K562 (cell line): ENCODE measurements at regions not wholly inside any gene's neighbourhood (a gene's known extent, or its start where the extent isn't known, plus 50 kb on each side); places are given as distances from the start of the nearest gene placed in this dataset.

Experiments used
- ATAC-seq: fragments of 200-7000 bp; cut with Tn5 transposase; 3 replicates; pipeline ENCODE4 v1.9.1; 2020; ENCODE audit warnings: moderate library complexity
- BruUV-seq: library from RNA; stranded (reverse); fragments of 400-500 nt; replicated peaks from 2 replicates; lab custom pipeline; 2021; lab: Mats Ljungman, UMichigan
- CTCF ChIA-PET: fragments of 300-600 bp; formaldehyde crosslinking; extraction: SDS; loops from one replicate; lab custom pipeline; 2021; ENCODE audit warnings: low intra/inter-chr PET ratio; lab: Yijun Ruan, JAX
- POLR2A ChIA-PET: fragments of 300-600, 350-650 bp; sonication (Branson Sonifier 250); formaldehyde crosslinking; extraction: SDS; loops from one replicate; lab custom pipeline; 2021; ENCODE audit warnings: antibody characterized with exemption, inconsistent platforms; lab: Yijun Ruan, JAX
- DNase-seq, 4 experiments: peaks; one replicate each; pipeline versions ENCODE4 v3.0.0 to v3.0.0-alpha.2; 2011 to 2018; ENCODE audit warnings: low spot score in 3 of 4, mixed read lengths in 3 of 4; ENCODE audit errors: extremely low read depth in 1 of 4
- FAIRE-seq: peaks from 2 replicates; lab custom pipeline; 2011; peaks lifted over from hg19 to GRCh38; lab: Jason Lieb, UNC
- H2AFZ ChIP-seq: 2 replicates; pipeline ENCODE4 v1.6.0; 2011; ENCODE audit warnings: low read depth, low read length, control low read depth, inconsistent platforms
- H3K27ac ChIP-seq: fragments of 200-600 bp; 3 replicates; pipeline ENCODE4 v1.8.0; 2011; ENCODE audit warnings: low read depth, mild to moderate bottlenecking, control low read depth, inconsistent platforms, low read length, moderate library complexity, mixed read lengths; ENCODE audit errors: extremely low read depth
- H3K27me3 ChIP-seq, 2 experiments: fragments of 300-600 bp in 1 of 2; 2 replicates in 1 of 2; 3 replicates in 1 of 2; pipeline versions ENCODE4 v1.6.0 to v1.8.0; 2011; ENCODE audit warnings: inconsistent platforms in 2 of 2, low read length in 2 of 2, mild to moderate bottlenecking in 1 of 2, mixed read lengths in 1 of 2, moderate library complexity in 1 of 2; ENCODE audit not compliant: control insufficient read depth in 2 of 2, insufficient read depth in 2 of 2
- H3K36me3 ChIP-seq: fragments of 300-600 bp; 3 replicates; pipeline ENCODE4 v1.8.0; 2011; ENCODE audit warnings: mild to moderate bottlenecking, low read length, inconsistent platforms; ENCODE audit not compliant: control insufficient read depth, insufficient read depth
- H3K4me1 ChIP-seq, 2 experiments: fragments of 200-600 bp in 1 of 2; replicated peaks in 1 of 2; 2 replicates in 1 of 2; 3 replicates in 1 of 2; pipeline versions ENCODE4 v1.5.1 to v1.8.0; 2011; ENCODE audit warnings: inconsistent platforms in 2 of 2, low read length in 2 of 2, mild to moderate bottlenecking in 1 of 2, mixed read lengths in 1 of 2, moderate library complexity in 1 of 2; ENCODE audit not compliant: control insufficient read depth in 2 of 2, insufficient read depth in 2 of 2
- H3K4me2 ChIP-seq: 2 replicates; pipeline ENCODE4 v1.6.1; 2011; ENCODE audit warnings: low read length, control low read depth, inconsistent platforms, mixed read lengths; ENCODE audit not compliant: insufficient read depth
- H3K4me3 ChIP-seq: fragments of 200-600 bp; sonication (generic), shearing (Covaris generic); 2 replicates; pipeline ENCODE4 v1.5.1; 2016; ENCODE audit warnings: control low read depth, inconsistent platforms
- H3K79me2 ChIP-seq: fragments of 200-600 bp; 3 replicates; pipeline ENCODE4 v1.8.0; 2011; ENCODE audit warnings: low read length, inconsistent platforms; ENCODE audit not compliant: control insufficient read depth, insufficient read depth
- H3K9ac ChIP-seq, 2 experiments: 2 replicates each; pipeline versions ENCODE4 v1.6.0 to v1.6.1; 2011; ENCODE audit warnings: low read depth in 2 of 2, low read length in 2 of 2, control low read depth in 1 of 2, inconsistent platforms in 1 of 2, mild to moderate bottlenecking in 1 of 2, mixed read lengths in 1 of 2; ENCODE audit not compliant: insufficient read depth in 1 of 2
- H3K9me1 ChIP-seq: one replicate; pipeline ENCODE4 v1.6.0; 2011; ENCODE audit warnings: inconsistent platforms, mild to moderate bottlenecking, low read length, moderate library complexity; ENCODE audit not compliant: control insufficient read depth, insufficient read depth
- H3K9me3 ChIP-seq: replicated peaks from 2 replicates; pipeline ENCODE4 v1.5.1; 2011; ENCODE audit warnings: low read depth, low read length, inconsistent platforms; ENCODE audit not compliant: control insufficient read depth, insufficient read depth
- H4K20me1 ChIP-seq: replicated peaks from 2 replicates; pipeline ENCODE4 v1.6.1; 2011; ENCODE audit warnings: low read length, inconsistent platforms, mixed read lengths; ENCODE audit not compliant: control insufficient read depth, insufficient read depth
- CSDE1 ChIP-seq, 2 experiments: fragments of 450-650 bp; IDR thresholded peaks; 2 replicates each; pipeline ENCODE4 v1.6.1; 2016; ENCODE audit warnings: mild to moderate bottlenecking in 1 of 2
- FOSL1 ChIP-seq: fragments of 200-800 bp; sonication (Bioruptor generic); conservative IDR thresholded peaks from 2 replicates; pipeline ENCODE4 v1.6.1; 2016; ENCODE audit warnings: missing genetic modification characterization, missing compliant biosample characterization
- FOXA1 ChIP-seq: fragments of 450-650 bp; IDR thresholded peaks from 2 replicates; pipeline ENCODE4 v1.6.1; 2016; ENCODE audit warnings: mild to moderate bottlenecking, borderline replicate concordance
- HBP1 ChIP-seq: fragments of 450-650 bp; formaldehyde crosslinking; IDR thresholded peaks from 2 replicates; pipeline ENCODE4 v1.4.0; 2022; ENCODE audit warnings: missing genetic modification characterization
- HINFP ChIP-seq: fragments of 450-650 bp; conservative IDR thresholded peaks from 2 replicates; pipeline ENCODE4 v1.6.1; 2016; ENCODE audit warnings: missing genetic modification characterization, low read depth, mild to moderate bottlenecking, control low read depth, missing compliant biosample characterization
- KAT2B ChIP-seq: IDR thresholded peaks from one replicate; pipeline ENCODE4 v1.6.1; 2012; ENCODE audit warnings: low read depth, mild to moderate bottlenecking, control low read depth, inconsistent platforms, low read length, moderate library complexity
- RFX7 ChIP-seq: fragments of 250-450 bp; sonication (Bioruptor Pico); IDR thresholded peaks from 2 replicates; pipeline ENCODE4 v1.5.1; 2021; ENCODE audit warnings: mild to moderate bottlenecking
- SMARCA4 ChIP-seq: fragments of 450-650 bp; IDR thresholded peaks from 2 replicates; pipeline ENCODE4 v1.6.1; 2016
- SMARCA5 ChIP-seq: fragments of 450-650 bp; IDR thresholded peaks from 2 replicates; pipeline ENCODE4 v1.6.1; 2016
- SNIP1 ChIP-seq: fragments of 450-650 bp; IDR thresholded peaks from 2 replicates; pipeline ENCODE4 v1.7.1; 2017; ENCODE audit warnings: low read depth, mild to moderate bottlenecking
- STAG1 ChIP-seq: sonication (generic); formaldehyde crosslinking; IDR thresholded peaks from 2 replicates; pipeline ENCODE4 v1.5.0; 2020; ENCODE audit warnings: missing genetic modification reagents, borderline replicate concordance
- TEAD2 ChIP-seq: fragments of 450-650 bp; IDR thresholded peaks from 2 replicates; pipeline ENCODE4 v1.6.1; 2016; ENCODE audit warnings: missing genetic modification characterization, control low read depth, missing compliant biosample characterization
- ZC3H8 ChIP-seq: fragments of 450-650 bp; IDR thresholded peaks from 2 replicates; pipeline ENCODE4 v1.6.1; 2017
- ZNF24 ChIP-seq: fragments of 450-650 bp; IDR thresholded peaks from 2 replicates; pipeline ENCODE4 v1.6.1; 2016
- ZNF77 ChIP-seq: fragments of 250-450 bp; sonication (Bioruptor Pico); IDR thresholded peaks from 2 replicates; pipeline ENCODE4 v1.5.0; 2020
- WGBS: fragments of 100-300 bp; shearing (Covaris generic); methylation state at CpG from one replicate; pipeline ENCODE4 v1.1.6; 2016; ENCODE audit warnings: low coverage, mixed read lengths; ENCODE audit not compliant: insufficient coverage; ENCODE audit errors: missing lambda C conversion rate; 5-methylcytosine and 5-hydroxymethylcytosine counted together
- in situ Hi-C: fragments of 300-500 bp; cut with MboI; formaldehyde crosslinking; loops from 4 replicates; pipeline ENCODE4 v1.15.0; 2018; ENCODE audit warnings: inconsistent platforms, mixed read lengths
- intact Hi-C: fragments of 100-400 bp; cut with micrococcal nuclease; formaldehyde crosslinking; loops from 2 replicates; pipeline ENCODE4 v1.14.2; 2022
- TF ChIP-seq, protein P1 (sequence below), 2 experiments: IDR thresholded peaks; 2 replicates each; pipeline ENCODE4 v1.6.1; 2011; ENCODE audit warnings: borderline replicate concordance in 1 of 2, control low read depth in 1 of 2, low read depth in 1 of 2, low read length in 1 of 2, mild to moderate bottlenecking in 1 of 2, mixed read lengths in 1 of 2, moderate library complexity in 1 of 2; ENCODE audit not compliant: insufficient read depth in 1 of 2, insufficient read length in 1 of 2, poor library complexity in 1 of 2, severe bottlenecking in 1 of 2; ENCODE audit errors: extremely low read depth in 1 of 2

- no peak for TF ChIP-seq ZNF77 (CRISPR knock-in tag)
- TF ChIP-seq ZC3H8 = no peak
- no peak for TF ChIP-seq FOSL1
- no peak for TF ChIP-seq KAT2B
- TF ChIP-seq TEAD2 (tag) = no peak
- TF ChIP-seq RFX7 = no peak
- TF ChIP-seq HINFP (tag) = no peak
- TF ChIP-seq, protein P1, sequence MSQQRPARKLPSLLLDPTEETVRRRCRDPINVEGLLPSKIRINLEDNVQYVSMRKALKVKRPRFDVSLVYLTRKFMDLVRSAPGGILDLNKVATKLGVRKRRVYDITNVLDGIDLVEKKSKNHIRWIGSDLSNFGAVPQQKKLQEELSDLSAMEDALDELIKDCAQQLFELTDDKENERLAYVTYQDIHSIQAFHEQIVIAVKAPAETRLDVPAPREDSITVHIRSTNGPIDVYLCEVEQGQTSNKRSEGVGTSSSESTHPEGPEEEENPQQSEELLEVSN (IDR thresholded peaks at IDR 0.05; ENCODE audit: borderline replicate concordance in 1 of 2, extremely low read depth in 1 of 2, insufficient read depth in 1 of 2, insufficient read length in 1 of 2, low read depth in 1 of 2, low read length in 1 of 2, poor library complexity in 1 of 2, severe bottlenecking in 1 of 2) = no peak
- no peak for TF ChIP-seq SNIP1
- no peak for TF ChIP-seq SMARCA5
- no peak for TF ChIP-seq FOXA1
- TF ChIP-seq STAG1 (CRISPR knock-in tag) = no peak
- no peak for TF ChIP-seq HBP1 (CRISPR knock-in tag)
- no peak for TF ChIP-seq SMARCA4
- TF ChIP-seq CSDE1 (IDR thresholded peaks at IDR 0.05) = no peak
- no peak for TF ChIP-seq ZNF24
- ChIA-PET POLR2A (interaction anchor here (1.0 kb wide), 1 partner anchor 18 kb away, joined by 3 read pairs; no protein-coding TSS in a partner anchor), CTCF (no interaction called here)
- H2AFZ ChIP-seq = no peak overlapping the region
- H3K4me1 ChIP-seq = no peaks in the 10 kb centered on the region
- no TSS peak for BruUV-seq
- H3K4me2 ChIP-seq = no peak overlapping the region
- H3K79me2 ChIP-seq = no peaks in the 10 kb centered on the region
- H3K9me3 ChIP-seq = no peaks in the 10 kb centered on the region
- in situ Hi-C loops = no loop called here
- H4K20me1 ChIP-seq = no peaks in the 10 kb centered on the region
- H3K36me3 ChIP-seq = no peaks in the 10 kb centered on the region
- ATAC-seq (no peak), DNase-seq (no peak), FAIRE-seq (no peak)
- H3K4me3 ChIP-seq = no peak overlapping the region
- H3K27me3 ChIP-seq = no peaks in the 10 kb centered on the region
- no peaks in the 10 kb centered on the region for H3K9me1 ChIP-seq
- WGBS = 0% methylated on average over 1 of the region's 1 CpG
- no peak overlapping the region for H3K9ac ChIP-seq
- H3K27ac ChIP-seq = no peak overlapping the region
- intact Hi-C loops = no loop called here
Observed at GRCh38 chr7:119028736-119029135, 804.2 kb downstream of the ANKRD7 start.
